Liver (tissue), 2 donors: ENCODE measurements at regions not wholly inside any gene's neighbourhood (a gene's known extent, or its start where the extent isn't known, plus 50 kb on each side); places are given as distances from the start of the nearest gene placed in this dataset.

Source experiments
- CTCF ChIP-seq: fragments of 150-350 bp; IDR thresholded peaks from 2 replicates; pipeline ENCODE4 v1.5.1; 2017; ENCODE audit warnings: improper control_type of control experiment, low read depth, low read length; ENCODE audit not compliant: missing input control
- ZBTB33 ChIP-seq: IDR thresholded peaks from 2 replicates; pipeline ENCODE4 v1.6.1; 2016; ENCODE audit warnings: antibody characterized with exemption
- donor health status: healthy.

GRCh38 chr5:103354446-103354845 is 95.9 kb downstream of the MACIR start:
- TF ChIP-seq CTCF (no peak), ZBTB33 (no peak)
